Trophoblast cell (in vitro differentiated cells and primary cell): ENCODE measurements at regions not wholly inside any gene's neighbourhood (a gene's known extent, or its start where the extent isn't known, plus 50 kb on each side); places are given as distances from the start of the nearest gene placed in this dataset.
A peak's percentile ranks its signal among the peaks of the same experiment; 100 is the strongest.
"Not testable (repeated sequence)": the region's sequence is repeated elsewhere in the genome, so short reads cannot be mapped to it uniquely, and the experiment has no call there.

Experiments
- DNase-seq, 2 donors: peaks; one replicate each; pipeline ENCODE4 v3.0.0-alpha.2; 2016
- H2AFZ ChIP-seq: 2 replicates; pipeline ENCODE4 v1.6.1; 2013; ENCODE audit warnings: low read length, moderate library complexity, mild to moderate bottlenecking; ENCODE audit not compliant: insufficient read depth, poor library complexity
- H2AK5ac ChIP-seq: 2 replicates; pipeline ENCODE4 v1.6.1; 2013; ENCODE audit warnings: mild to moderate bottlenecking, low read length
- H2BK120ac ChIP-seq: 2 replicates; pipeline ENCODE4 v1.6.1; 2013; ENCODE audit warnings: low read length, mild to moderate bottlenecking, moderate library complexity; ENCODE audit not compliant: insufficient read depth, poor library complexity
- H2BK12ac ChIP-seq: 2 replicates; pipeline ENCODE4 v1.6.1; 2013; ENCODE audit warnings: mild to moderate bottlenecking, low read length, moderate library complexity
- H2BK5ac ChIP-seq: 2 replicates; pipeline ENCODE4 v1.6.1; 2013; ENCODE audit warnings: low read length, low read depth, moderate library complexity, mild to moderate bottlenecking; ENCODE audit not compliant: poor library complexity
- H3K14ac ChIP-seq: 2 replicates; pipeline ENCODE4 v1.6.1; 2013; ENCODE audit warnings: mild to moderate bottlenecking, low read length
- H3K18ac ChIP-seq: 2 replicates; pipeline ENCODE4 v1.6.1; 2013; ENCODE audit warnings: mild to moderate bottlenecking, low read length
- H3K23ac ChIP-seq: 2 replicates; pipeline ENCODE4 v1.6.1; 2013; ENCODE audit warnings: low read length
- H3K27ac ChIP-seq: 2 replicates; pipeline ENCODE4 v1.5.1; 2013; ENCODE audit warnings: low read depth, mild to moderate bottlenecking, inconsistent platforms, low read length, moderate library complexity
- H3K27me3 ChIP-seq: 2 replicates; pipeline ENCODE4 v1.6.1; 2013; ENCODE audit warnings: inconsistent platforms, mild to moderate bottlenecking, low read length, moderate library complexity; ENCODE audit not compliant: insufficient read depth
- H3K36me3 ChIP-seq, 2 experiments: 1 replicate in 1 of 2; 2 replicates in 1 of 2; pipeline ENCODE4 v1.6.1; 2013; ENCODE audit warnings: low read length in 2 of 2, mild to moderate bottlenecking in 2 of 2, moderate library complexity in 1 of 2; ENCODE audit not compliant: insufficient read depth in 2 of 2, control insufficient read depth in 1 of 2
- H3K4ac ChIP-seq: 2 replicates; pipeline ENCODE4 v1.6.1; 2013; ENCODE audit warnings: low read depth, mild to moderate bottlenecking, low read length, moderate library complexity
- H3K4me1 ChIP-seq, 2 experiments: 1 replicate in 1 of 2; 2 replicates in 1 of 2; pipeline ENCODE4 v1.6.1; 2013; ENCODE audit warnings: low read length in 2 of 2, mild to moderate bottlenecking in 2 of 2, moderate library complexity in 1 of 2; ENCODE audit not compliant: insufficient read depth in 2 of 2, control insufficient read depth in 1 of 2
- H3K4me2 ChIP-seq: 2 replicates; pipeline ENCODE4 v1.6.1; 2013; ENCODE audit warnings: inconsistent platforms, mild to moderate bottlenecking, low read length, moderate library complexity
- H3K4me3 ChIP-seq: 2 replicates; pipeline ENCODE4 v1.5.1; 2013; ENCODE audit warnings: mild to moderate bottlenecking, low read depth, low read length, inconsistent platforms
- H3K79me1 ChIP-seq: one replicate; pipeline ENCODE4 v1.6.1; 2013; ENCODE audit warnings: low read length
- H3K79me2 ChIP-seq: 2 replicates; pipeline ENCODE4 v1.6.1; 2013; ENCODE audit warnings: low read length, mild to moderate bottlenecking; ENCODE audit not compliant: control insufficient read depth, insufficient read depth, poor library complexity
- H3K9ac ChIP-seq: 2 replicates; pipeline ENCODE4 v1.6.1; 2013; ENCODE audit warnings: mild to moderate bottlenecking, low read length
- H3K9me3 ChIP-seq: 2 replicates; pipeline ENCODE4 v1.6.1; 2013; ENCODE audit warnings: low read depth, mild to moderate bottlenecking, control low read depth, inconsistent platforms, low read length; ENCODE audit not compliant: insufficient read depth
- H4K12ac ChIP-seq: 2 replicates; pipeline ENCODE4 v1.6.1; 2013; ENCODE audit warnings: low read depth, mild to moderate bottlenecking, low read length, moderate library complexity
- H4K8ac ChIP-seq: 2 replicates; pipeline ENCODE4 v1.6.1; 2013; ENCODE audit warnings: low read depth, mild to moderate bottlenecking, low read length, moderate library complexity
- H4K91ac ChIP-seq: one replicate; pipeline ENCODE4 v1.6.1; 2013; ENCODE audit warnings: low read depth, mild to moderate bottlenecking, low read length, moderate library complexity
- WGBS: extraction: QIAGEN DNeasy Blood & Tissue Kit; methylation state at CpG from one replicate; pipeline ENCODE4 v1.1.7; 2013; ENCODE audit warnings: missing lambda C conversion rate; ENCODE audit not compliant: insufficient read length, insufficient coverage; ENCODE audit errors: extremely low coverage; 5-methylcytosine and 5-hydroxymethylcytosine counted together

- Histone ChIP-seq H4K12ac (peak overlapping the region; percentile 22), H3K4me1 (peaks cover 17 to 30% of the 10 kb centered on the region in 2 experiments), H2BK5ac (peak overlapping the region; percentile 90), H3K14ac (peak overlapping the region; percentile 93), H2AFZ (peak overlapping the region; percentile 51), H4K91ac (peak overlapping the region; percentile 97), H3K79me1 (peaks cover 26% of the 10 kb centered on the region), H3K36me3 (peaks cover 0 to 4% of the 10 kb centered on the region in 2 experiments), H3K23ac (no peak overlapping the region), H4K8ac (peak overlapping the region; percentile 87), H3K9me3 (peaks cover 7% of the 10 kb centered on the region), H3K4me3 (no peak overlapping the region), H3K79me2 (peaks cover 4% of the 10 kb centered on the region), H3K4me2 (peak overlapping the region; percentile 4), H3K9ac (no peak overlapping the region), H2AK5ac (peak overlapping the region; percentile 91), H3K27ac (peak overlapping the region; percentile 50), H2BK12ac (peak overlapping the region; percentile 86), H2BK120ac (peak overlapping the region; percentile 87), H3K18ac (peak overlapping the region; percentile 87), H3K27me3 (no peaks in the 10 kb centered on the region), H3K4ac (peak overlapping the region; percentile 69)
- no CpG with 5 or more reads among the region's 30 CpGs for WGBS
- DNase-seq: peak; percentile 61 to 67
Measured at GRCh38 chr16:88264641-88265285, 118.0 kb upstream of the ZNF469 start.

- Histone ChIP-seq H2BK12ac (peak overlapping the region; percentile 100), H2AK5ac (peak overlapping the region; percentile 100), H3K4ac (peak overlapping the region; percentile 50), H3K79me1 (peaks cover 26% of the 10 kb centered on the region), H3K14ac (peak overlapping the region; percentile 94), H2AFZ (peak overlapping the region; percentile 88), H4K8ac (peak overlapping the region; percentile 88), H4K91ac (peak overlapping the region; percentile 99), H2BK5ac (peak overlapping the region; percentile 58), H2BK120ac (peak overlapping the region; percentile 97), H3K18ac (peak overlapping the region; percentile 86), H3K4me1 (peaks cover 17 to 34% of the 10 kb centered on the region in 2 experiments), H4K12ac (peak overlapping the region; percentile 47)
- H3K4me2 ChIP-seq, H3K27ac ChIP-seq, H3K23ac ChIP-seq, H3K36me3 ChIP-seq, H3K9me3 ChIP-seq, H3K4me3 ChIP-seq, H3K27me3 ChIP-seq, H3K79me2 ChIP-seq, DNase-seq, H3K9ac ChIP-seq: not testable (repeated sequence)
- no CpG with 5 or more reads among the region's 25 CpGs for WGBS
Measured at GRCh38 chr16:88265286-88265938, 117.3 kb upstream of the ZNF469 start.

DNA sequence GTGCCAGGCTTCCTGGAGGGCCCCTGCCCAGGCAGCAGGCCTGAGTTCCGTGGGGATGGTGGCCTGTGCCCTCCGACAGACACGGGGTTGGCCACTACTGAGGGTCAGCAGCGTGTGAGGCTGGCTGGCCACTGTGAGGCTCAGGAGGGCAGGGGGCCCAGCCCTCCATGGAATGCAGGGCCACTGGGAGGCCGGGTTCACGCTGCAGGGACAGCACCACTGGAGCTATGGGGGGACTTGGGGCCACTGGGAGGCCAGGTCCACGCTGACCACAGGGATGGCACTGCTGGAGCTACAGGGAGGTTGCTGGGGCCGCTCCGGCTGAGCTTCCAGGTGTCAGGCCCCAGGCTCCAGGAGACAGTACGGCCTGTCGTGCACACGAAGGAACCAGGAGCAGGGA is 116.7 kb upstream of the ZNF469 start:
- Histone ChIP-seq H2BK120ac (peak overlapping the region; percentile 97), H3K4me1 (peaks cover 17 to 34% of the 10 kb centered on the region in 2 experiments), H4K91ac (peak overlapping the region; percentile 99), H3K4ac (peak overlapping the region; percentile 50), H2BK12ac (peak overlapping the region; percentile 100), H3K18ac (peak overlapping the region; percentile 53), H2AK5ac (peak overlapping the region; percentile 100), H3K14ac (peak overlapping the region; percentile 94), H3K79me1 (peaks cover 26% of the 10 kb centered on the region), H4K8ac (peak overlapping the region; percentile 1)
- not testable (repeated sequence) for H3K79me2 ChIP-seq, H3K9me3 ChIP-seq, H3K4me3 ChIP-seq, H3K36me3 ChIP-seq, H3K9ac ChIP-seq, H2AFZ ChIP-seq, DNase-seq, H3K27me3 ChIP-seq, H3K27ac ChIP-seq, H2BK5ac ChIP-seq, H3K23ac ChIP-seq, H4K12ac ChIP-seq, H3K4me2 ChIP-seq
- no CpG with 5 or more reads among the region's 12 CpGs for WGBS

GRCh38 chr16:88266935-88267551 is 115.7 kb upstream of the ZNF469 start:
- not testable (repeated sequence) for H4K8ac ChIP-seq, DNase-seq, H3K23ac ChIP-seq, H3K4ac ChIP-seq, H3K4me2 ChIP-seq, H3K9ac ChIP-seq, H2BK120ac ChIP-seq, H3K9me3 ChIP-seq, H4K91ac ChIP-seq, H3K18ac ChIP-seq, H3K27me3 ChIP-seq, H2AFZ ChIP-seq, H3K14ac ChIP-seq, H4K12ac ChIP-seq, H3K79me2 ChIP-seq, H3K36me3 ChIP-seq, H2BK5ac ChIP-seq, H3K4me3 ChIP-seq, H3K27ac ChIP-seq
- Histone ChIP-seq H2AK5ac (peak overlapping the region; percentile 34), H3K4me1 (peaks cover 15 to 28% of the 10 kb centered on the region in 2 experiments), H3K79me1 (peaks cover 24% of the 10 kb centered on the region), H2BK12ac (peak overlapping the region; percentile 8)
- WGBS: no CpG with 5 or more reads among the region's 31 CpGs
